SK-N-SH (cell line): ENCODE measurements at regions not wholly inside any gene's neighbourhood (a gene's known extent, or its start where the extent isn't known, plus 50 kb on each side); places are given as distances from the start of the nearest gene placed in this dataset.

Source experiments
- CTCF ChIA-PET: fragments of 300-600, 350-600 bp; formaldehyde crosslinking; extraction: SDS; loops from one replicate; lab custom pipeline; 2021; lab: Yijun Ruan, JAX
- POLR2A ChIA-PET: fragments of 350-600 bp; sonication (Branson Sonifier 250); formaldehyde crosslinking; extraction: SDS; loops from one replicate; lab custom pipeline; 2020; ENCODE audit warnings: antibody characterized with exemption, inconsistent platforms; lab: Yijun Ruan, JAX
- DNase-seq: peaks from one replicate; pipeline ENCODE4 v3.0.0; 2012
- H2AFZ ChIP-seq: fragments of 200-600 bp; sonication (generic); 2 replicates; pipeline ENCODE4 v1.8.1; 2016; ENCODE audit warnings: antibody characterized with exemption, mild to moderate bottlenecking, low read depth
- H3F3A ChIP-seq: fragments of 200-600 bp; sonication (generic); replicated peaks from 2 replicates; pipeline ENCODE3; 2016; ENCODE audit warnings: antibody characterized with exemption, mild to moderate bottlenecking; ENCODE audit not compliant: insufficient read depth
- H3K27ac ChIP-seq, 2 experiments: fragments of 200-500 bp in 1 of 2; fragments of 200-600 bp in 1 of 2; sonication (Bioruptor generic) in 1 of 2; sonication (generic), shearing (Covaris generic) in 1 of 2; 2 replicates each; pipeline versions ENCODE4 v1.5.1 to v1.6.1; 2014 to 2016; ENCODE audit warnings: low read depth in 2 of 2, inconsistent platforms in 1 of 2, low read length in 1 of 2, mild to moderate bottlenecking in 1 of 2, mixed read lengths in 1 of 2
- H3K27me3 ChIP-seq: fragments of 200-600 bp; sonication (generic), shearing (Covaris generic); 2 replicates; pipeline ENCODE4 v1.6.1; 2016; ENCODE audit warnings: mixed run types; ENCODE audit not compliant: insufficient read depth
- H3K36me3 ChIP-seq, 2 experiments: fragments of 200-500 bp in 1 of 2; fragments of 200-600 bp in 1 of 2; sonication (Bioruptor generic) in 1 of 2; sonication (generic) in 1 of 2; replicated peaks in 1 of 2; 2 replicates each; pipeline versions ENCODE3 to v1.5.1; 2014 to 2016; ENCODE audit warnings: low read length in 1 of 2, mild to moderate bottlenecking in 1 of 2; ENCODE audit not compliant: insufficient read depth in 2 of 2, control insufficient read depth in 1 of 2
- H3K4me1 ChIP-seq, 2 experiments: fragments of 200-500 bp in 1 of 2; fragments of 200-600 bp in 1 of 2; sonication (Bioruptor generic) in 1 of 2; sonication (generic), shearing (Covaris generic) in 1 of 2; 2 replicates each; pipeline versions ENCODE4 v1.5.1 to v1.6.1; 2014 to 2016; ENCODE audit warnings: low read depth in 1 of 2, low read length in 1 of 2, mixed run types in 1 of 2; ENCODE audit not compliant: insufficient read depth in 2 of 2, control insufficient read depth in 1 of 2
- H3K4me2 ChIP-seq: fragments of 200-600 bp; sonication (generic), shearing (Covaris generic); 2 replicates; pipeline ENCODE4 v1.6.1; 2017; ENCODE audit warnings: mixed run types
- H3K4me3 ChIP-seq, 2 experiments: fragments of 200-500 bp in 1 of 2; fragments of 200-600 bp in 1 of 2; sonication (Bioruptor generic) in 1 of 2; sonication (generic), shearing (Covaris generic) in 1 of 2; 2 replicates each; pipeline versions ENCODE4 v1.5.1 to v1.8.1; 2014 to 2016; ENCODE audit warnings: low read depth in 2 of 2, inconsistent platforms in 1 of 2, low read length in 1 of 2, mild to moderate bottlenecking in 1 of 2, mixed read lengths in 1 of 2, moderate library complexity in 1 of 2
- H3K79me2 ChIP-seq: fragments of 200-600 bp; sonication (generic); 2 replicates; pipeline ENCODE4 v1.8.1; 2017; ENCODE audit warnings: mild to moderate bottlenecking; ENCODE audit not compliant: insufficient read depth
- H3K9ac ChIP-seq: fragments of 200-600 bp; sonication (generic); 2 replicates; pipeline ENCODE4 v1.6.1; 2017; ENCODE audit warnings: mixed run types
- H3K9me2 ChIP-seq: fragments of 200-600 bp; sonication (generic); 2 replicates; pipeline ENCODE4 v1.6.1; 2017; ENCODE audit warnings: mixed run types
- H3K9me3 ChIP-seq: fragments of 200-600 bp; sonication (generic); 2 replicates; pipeline ENCODE4 v1.6.1; 2017; ENCODE audit warnings: mixed run types, mild to moderate bottlenecking, moderate library complexity
- H4K20me1 ChIP-seq: fragments of 200-600 bp; sonication (generic); 2 replicates; pipeline ENCODE4 v1.6.1; 2017; ENCODE audit warnings: mild to moderate bottlenecking, mixed run types; ENCODE audit not compliant: insufficient read depth
- CHD2 ChIP-seq: fragments of 150-350 bp; IDR thresholded peaks from 2 replicates; pipeline ENCODE4 v1.6.1; 2018; ENCODE audit warnings: low read length; ENCODE audit not compliant: partially characterized antibody
- ELF1 ChIP-seq: IDR thresholded peaks from 2 replicates; pipeline ENCODE4 v1.4.0; 2012
- EZH2phosphoT487 ChIP-seq: fragments of 200-600 bp; sonication (generic); IDR thresholded peaks from 2 replicates; pipeline ENCODE4 v1.6.1; 2017; ENCODE audit warnings: low read depth, mixed run types, mild to moderate bottlenecking, antibody characterized with exemption, moderate library complexity, borderline replicate concordance
- FOXJ3 ChIP-seq: sonication (generic); formaldehyde crosslinking; IDR thresholded peaks from 2 replicates; pipeline ENCODE4 v1.5.1; 2020; ENCODE audit warnings: mild to moderate bottlenecking, missing genetic modification reagents
- FOXM1 ChIP-seq: IDR thresholded peaks from 2 replicates; pipeline ENCODE4 v1.4.0; 2012; ENCODE audit warnings: low read depth, mild to moderate bottlenecking
- GABPA ChIP-seq: IDR thresholded peaks from 2 replicates; pipeline ENCODE4 v1.4.0; 2012; ENCODE audit warnings: low read depth, mild to moderate bottlenecking
- JUND ChIP-seq: IDR thresholded peaks from 2 replicates; pipeline ENCODE4 v1.4.0; 2012
- RAD21 ChIP-seq: IDR thresholded peaks from 2 replicates; pipeline ENCODE4 v1.6.1; 2012; ENCODE audit warnings: mild to moderate bottlenecking, low read length
- RCOR1 ChIP-seq: fragments of 150-350 bp; IDR thresholded peaks from 2 replicates; pipeline ENCODE4 v1.6.1; 2017; ENCODE audit warnings: antibody characterized with exemption, low read length
- REST ChIP-seq: IDR thresholded peaks from 2 replicates; pipeline ENCODE4 v1.6.1; 2012; ENCODE audit warnings: mild to moderate bottlenecking, low read depth, low read length, moderate library complexity
- SMC3 ChIP-seq: IDR thresholded peaks from 2 replicates; pipeline ENCODE4 v1.6.1; 2012; ENCODE audit warnings: low read depth, low read length, improper control_type of control experiment
- TCF12 ChIP-seq: IDR thresholded peaks from 2 replicates; pipeline ENCODE4 v1.4.0; 2012
- TEAD4 ChIP-seq: IDR thresholded peaks from 2 replicates; pipeline ENCODE4 v1.4.0; 2012; ENCODE audit warnings: mild to moderate bottlenecking, borderline replicate concordance; ENCODE audit not compliant: insufficient read depth
- USF1 ChIP-seq: IDR thresholded peaks from 2 replicates; pipeline ENCODE4 v1.4.0; 2012; ENCODE audit warnings: low read depth, borderline replicate concordance
- WGBS: methylation state at CpG from one replicate; pipeline ENCODE4 v1.1.6; 2017; ENCODE audit warnings: low lambda C conversion rate; 5-methylcytosine and 5-hydroxymethylcytosine counted together
- TF ChIP-seq, protein P1 (sequence below): IDR thresholded peaks from 2 replicates; pipeline ENCODE4 v1.4.0; 2012; ENCODE audit warnings: low read depth, borderline replicate concordance
- TF ChIP-seq, protein P2 (sequence below): fragments of 150-350 bp; IDR thresholded peaks from 2 replicates; pipeline ENCODE4 v1.6.1; 2017; ENCODE audit warnings: antibody characterized with exemption, low read length, low read depth, borderline replicate concordance

DNA sequence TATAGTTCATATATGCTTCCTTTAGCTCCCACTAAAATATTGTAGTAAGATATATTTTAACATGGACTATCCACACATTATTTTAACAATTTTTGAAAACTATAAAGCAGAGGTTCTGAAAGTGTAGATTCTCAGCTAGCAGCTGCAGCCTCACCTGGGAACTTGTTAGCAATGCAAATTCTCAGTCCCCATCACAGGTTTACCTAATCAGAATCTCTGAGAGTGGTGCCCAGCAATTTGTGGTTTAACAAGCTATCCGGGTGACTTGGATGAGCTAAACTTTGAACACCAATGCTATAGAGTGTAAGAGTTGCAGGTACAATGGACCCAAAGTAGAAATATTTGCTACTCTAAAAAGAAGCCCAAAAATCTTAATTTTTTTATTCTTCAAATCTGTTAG lies 99.8 kb upstream of the MDFIC start:
- H3K4me1 ChIP-seq, result peaks cover 0 to 4% of the 10 kb centered on the region in 2 experiments; a peak in 2 of 4 replicates
- H3K9me3 ChIP-seq, result peaks cover 4% of the 10 kb centered on the region; the same call in 1 of the 2 replicates
- H3K36me3 ChIP-seq, result no peaks in the 10 kb centered on the region
- H3K27ac ChIP-seq, result no peak overlapping the region
- H3K9me2 ChIP-seq, result no peaks in the 10 kb centered on the region
- no peak overlapping the region for H3K9ac ChIP-seq
- no peak overlapping the region for H2AFZ ChIP-seq
- 4% methylated on average over 1 of the region's 1 CpG for whole genome bisulfite sequencing
- H3K4me3 ChIP-seq, result no peak overlapping the region
- DNase-seq, result no peak
- no peaks in the 10 kb centered on the region for H4K20me1 ChIP-seq
- TF ChIP-seq, protein P1, sequence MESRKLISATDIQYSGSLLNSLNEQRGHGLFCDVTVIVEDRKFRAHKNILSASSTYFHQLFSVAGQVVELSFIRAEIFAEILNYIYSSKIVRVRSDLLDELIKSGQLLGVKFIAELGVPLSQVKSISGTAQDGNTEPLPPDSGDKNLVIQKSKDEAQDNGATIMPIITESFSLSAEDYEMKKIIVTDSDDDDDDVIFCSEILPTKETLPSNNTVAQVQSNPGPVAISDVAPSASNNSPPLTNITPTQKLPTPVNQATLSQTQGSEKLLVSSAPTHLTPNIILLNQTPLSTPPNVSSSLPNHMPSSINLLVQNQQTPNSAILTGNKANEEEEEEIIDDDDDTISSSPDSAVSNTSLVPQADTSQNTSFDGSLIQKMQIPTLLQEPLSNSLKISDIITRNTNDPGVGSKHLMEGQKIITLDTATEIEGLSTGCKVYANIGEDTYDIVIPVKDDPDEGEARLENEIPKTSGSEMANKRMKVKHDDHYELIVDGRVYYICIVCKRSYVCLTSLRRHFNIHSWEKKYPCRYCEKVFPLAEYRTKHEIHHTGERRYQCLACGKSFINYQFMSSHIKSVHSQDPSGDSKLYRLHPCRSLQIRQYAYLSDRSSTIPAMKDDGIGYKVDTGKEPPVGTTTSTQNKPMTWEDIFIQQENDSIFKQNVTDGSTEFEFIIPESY, result no peak
- TF ChIP-seq SMC3, result no peak
- no peak for TF ChIP-seq TCF12
- no peak for TF ChIP-seq CHD2
- TF ChIP-seq, all 33 proteins: peak for 0
- POLR2A ChIA-PET, result no interaction called here
- CTCF ChIA-PET, result no interaction called here
- Histone ChIP-seq H3K79me2 (no peaks in the 10 kb centered on the region), H3K4me2 (no peak overlapping the region), H3F3A (peaks cover 4% of the 10 kb centered on the region), H3K27me3 (no peaks in the 10 kb centered on the region)

GRCh38 chr7:114822844-114823243 lies 99.0 kb upstream of the MDFIC start:
- Histone ChIP-seq H3K4me3 (no peak overlapping the region), H3K27me3 (no peaks in the 10 kb centered on the region), H3K9me3 (peaks cover 8% of the 10 kb centered on the region; the same call in 1 of the 2 replicates), H4K20me1 (no peaks in the 10 kb centered on the region), H3K9ac (no peak overlapping the region), H3K79me2 (no peaks in the 10 kb centered on the region), H3K4me2 (no peak overlapping the region), H3K27ac (no peak overlapping the region), H2AFZ (no peak overlapping the region), H3K9me2 (no peaks in the 10 kb centered on the region), H3F3A (peaks cover 4% of the 10 kb centered on the region)
- ChIA-PET POLR2A (no interaction called here), CTCF (no interaction called here)
- 2% methylated on average over 2 of the region's 2 CpGs for WGBS
- no peak for DNase-seq
- TF ChIP-seq FOXM1 (no peak), RAD21 (no peak), GABPA (no peak), JUND (no peak), FOXJ3 (CRISPR knock-in tag) (no peak), EZH2phosphoT487 (no peak), ELF1 (no peak), USF1 (no peak), RCOR1 (no peak), TEAD4 (no peak), REST (no peak)
- TF ChIP-seq, protein P2, sequence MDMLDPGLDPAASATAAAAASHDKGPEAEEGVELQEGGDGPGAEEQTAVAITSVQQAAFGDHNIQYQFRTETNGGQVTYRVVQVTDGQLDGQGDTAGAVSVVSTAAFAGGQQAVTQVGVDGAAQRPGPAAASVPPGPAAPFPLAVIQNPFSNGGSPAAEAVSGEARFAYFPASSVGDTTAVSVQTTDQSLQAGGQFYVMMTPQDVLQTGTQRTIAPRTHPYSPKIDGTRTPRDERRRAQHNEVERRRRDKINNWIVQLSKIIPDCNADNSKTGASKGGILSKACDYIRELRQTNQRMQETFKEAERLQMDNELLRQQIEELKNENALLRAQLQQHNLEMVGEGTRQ, result no peak
- TF ChIP-seq, protein P1, result no peak
- TF ChIP-seq, all 33 proteins: peak for 0
- H3K4me1 ChIP-seq, result peaks cover 0 to 4% of the 10 kb centered on the region in 2 experiments; a peak in 2 of 4 replicates
- no peaks in the 10 kb centered on the region for H3K36me3 ChIP-seq
